Astrocyte (in vitro differentiated cells and primary cell): ENCODE measurements at regions not wholly inside any gene's neighbourhood (a gene's known extent, or its start where the extent isn't known, plus 50 kb on each side); places are given as distances from the start of the nearest gene placed in this dataset.

Experiments used
- CTCF ChIP-seq: IDR thresholded peaks from 2 replicates; pipeline ENCODE4 v1.5.1; 2011; ENCODE audit warnings: low read depth, mild to moderate bottlenecking, inconsistent platforms, low read length, moderate library complexity; ENCODE audit not compliant: insufficient read depth
- EZH2 ChIP-seq: IDR thresholded peaks from 2 replicates; pipeline ENCODE4 v1.6.1; 2012; ENCODE audit warnings: mild to moderate bottlenecking, low read length, inconsistent platforms; ENCODE audit not compliant: insufficient read depth

GRCh38 chr4:130053723-130054122, 957.8 kb downstream of the C4orf33 start:
- TF ChIP-seq CTCF, result no peak
- no peak for TF ChIP-seq EZH2
